ENCODE measurements at regions not wholly inside any gene's neighbourhood (a gene's known extent, or its start where the extent isn't known, plus 50 kb on each side); places are given as distances from the start of the nearest gene placed in this dataset.
"Not testable (repeated sequence)": the region's sequence is repeated elsewhere in the genome, so short reads cannot be mapped to it uniquely, and the experiment has no call there.

DNA sequence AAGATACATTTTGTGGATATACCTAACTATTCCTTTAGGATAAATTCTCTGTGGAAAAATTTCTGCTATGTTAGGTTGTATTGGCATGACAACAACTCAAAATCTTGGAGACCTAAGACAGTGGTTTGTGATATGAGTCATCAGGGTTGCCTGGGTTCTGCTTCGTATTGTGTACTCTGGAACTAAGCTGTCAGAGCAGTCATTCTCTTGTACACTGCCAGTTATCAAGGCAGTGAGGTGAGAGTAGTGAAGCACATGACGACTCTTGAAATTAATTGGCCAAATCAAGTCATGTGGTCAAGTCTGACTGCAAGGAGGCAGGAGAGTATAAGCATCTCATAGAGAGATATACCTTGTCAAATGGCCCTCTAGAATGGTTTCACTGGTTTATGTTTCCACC, 104.4 kb downstream of the FANCF start:
- 55% methylated on average over 2 of the region's 2 CpGs for WGBS
- DNase-seq (ENCODE audit: extremely low spot score): no peak

DNA sequence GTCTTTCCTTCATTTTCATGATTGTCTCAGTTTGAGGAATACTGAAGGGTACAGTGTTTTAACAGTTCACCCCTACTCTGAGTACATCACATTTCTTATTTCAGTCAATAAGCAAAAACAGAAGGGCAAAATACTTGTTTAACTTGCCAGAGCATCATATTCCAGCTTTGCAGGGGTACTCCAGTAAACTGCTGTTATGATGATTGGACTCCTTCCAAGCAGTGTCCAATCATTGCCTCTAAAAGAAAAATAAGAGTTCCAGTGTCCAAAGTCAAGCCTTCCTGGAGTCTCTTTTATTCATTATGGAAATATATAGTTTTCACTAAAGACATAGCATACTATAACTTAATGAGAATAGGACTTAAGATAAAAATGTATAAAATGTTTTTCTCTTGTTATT, 105.1 kb downstream of the FANCF start:
- Histone ChIP-seq H3K9me3 (no peaks in the 10 kb centered on the region), H3K4me3 (no peak overlapping the region), H3K27ac (replicated peaks in 1 of 4) (no peak overlapping the region), H3K36me3 (no peaks in the 10 kb centered on the region), H3K27me3 (no peaks in the 10 kb centered on the region), H3K4me1 (no peaks in the 10 kb centered on the region)
- intact Hi-C loops (cut with DNase I): no loop called here
- no peak for DNase-seq (ENCODE audit: extremely low spot score)
- TF ChIP-seq EP300 (IDR thresholded peaks at IDR 0.05) (no peak), POLR2A (IDR thresholded peaks at IDR 0.05; ENCODE audit: low read depth) (no peak)
- TF ChIP-seq, protein P1, sequence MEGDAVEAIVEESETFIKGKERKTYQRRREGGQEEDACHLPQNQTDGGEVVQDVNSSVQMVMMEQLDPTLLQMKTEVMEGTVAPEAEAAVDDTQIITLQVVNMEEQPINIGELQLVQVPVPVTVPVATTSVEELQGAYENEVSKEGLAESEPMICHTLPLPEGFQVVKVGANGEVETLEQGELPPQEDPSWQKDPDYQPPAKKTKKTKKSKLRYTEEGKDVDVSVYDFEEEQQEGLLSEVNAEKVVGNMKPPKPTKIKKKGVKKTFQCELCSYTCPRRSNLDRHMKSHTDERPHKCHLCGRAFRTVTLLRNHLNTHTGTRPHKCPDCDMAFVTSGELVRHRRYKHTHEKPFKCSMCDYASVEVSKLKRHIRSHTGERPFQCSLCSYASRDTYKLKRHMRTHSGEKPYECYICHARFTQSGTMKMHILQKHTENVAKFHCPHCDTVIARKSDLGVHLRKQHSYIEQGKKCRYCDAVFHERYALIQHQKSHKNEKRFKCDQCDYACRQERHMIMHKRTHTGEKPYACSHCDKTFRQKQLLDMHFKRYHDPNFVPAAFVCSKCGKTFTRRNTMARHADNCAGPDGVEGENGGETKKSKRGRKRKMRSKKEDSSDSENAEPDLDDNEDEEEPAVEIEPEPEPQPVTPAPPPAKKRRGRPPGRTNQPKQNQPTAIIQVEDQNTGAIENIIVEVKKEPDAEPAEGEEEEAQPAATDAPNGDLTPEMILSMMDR (IDR thresholded peaks at IDR 0.05): no peak

More for the DNA sequence above, 104.4 kb downstream of the FANCF start:
- Histone ChIP-seq H3K27me3 (no peaks in the 10 kb centered on the region), H3K4me1 (no peaks in the 10 kb centered on the region), H3K9me3 (no peaks in the 10 kb centered on the region), H3K36me3 (no peaks in the 10 kb centered on the region), H3K27ac (replicated peaks in 1 of 4) (no peak overlapping the region), H3K4me3 (no peak overlapping the region)
- intact Hi-C loops (cut with DNase I): no loop called here
- no peak for TF ChIP-seq POLR2A (IDR thresholded peaks at IDR 0.05; ENCODE audit: low read depth)
- no peak for TF ChIP-seq POLR2AphosphoS5 (IDR thresholded peaks at IDR 0.05)
- no peak for TF ChIP-seq EP300 (IDR thresholded peaks at IDR 0.05)
- TF ChIP-seq, protein P1 (IDR thresholded peaks at IDR 0.05): no peak

GRCh38 chr11:22518344-22518743, 107.3 kb downstream of the FANCF start:
- intact Hi-C loops (cut with DNase I); H3K27ac ChIP-seq (replicated peaks in 1 of 4); H3K36me3 ChIP-seq; H3K9me3 ChIP-seq; H3K4me1 ChIP-seq; DNase-seq (ENCODE audit: extremely low spot score); H3K4me3 ChIP-seq; H3K27me3 ChIP-seq: not testable (repeated sequence)
- WGBS: 84% methylated on average over 2 of the region's 2 CpGs

DNA sequence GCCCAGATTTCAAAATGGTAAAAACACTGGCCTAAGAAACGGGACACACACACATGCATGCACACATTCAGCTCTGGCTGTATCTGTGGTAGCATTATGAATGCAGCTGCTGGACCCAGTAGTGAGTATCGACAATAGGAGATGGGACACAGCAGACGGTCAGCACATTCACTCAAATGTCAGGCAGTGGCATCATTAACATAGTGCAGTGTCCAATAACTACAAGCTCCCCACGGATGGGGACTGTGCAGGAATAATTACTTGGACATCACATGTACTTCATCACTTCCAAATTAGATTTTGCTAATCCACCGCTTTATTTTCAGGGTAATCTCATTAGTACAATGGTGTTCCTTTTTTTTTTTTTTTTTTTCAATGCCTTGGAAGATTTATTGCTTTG, 109.5 kb downstream of the FANCF start:
- Histone ChIP-seq H3K4me3 (no peak overlapping the region), H3K27me3 (no peaks in the 10 kb centered on the region), H3K36me3 (no peaks in the 10 kb centered on the region), H3K4me1 (no peaks in the 10 kb centered on the region), H3K9me3 (no peaks in the 10 kb centered on the region), H3K27ac (replicated peaks in 1 of 4) (no peak overlapping the region)
- no peak for DNase-seq (ENCODE audit: extremely low spot score)
- intact Hi-C loops (cut with DNase I): no loop called here
- 78% methylated on average over 5 of the region's 5 CpGs for WGBS
- TF ChIP-seq, protein P1 (IDR thresholded peaks at IDR 0.05): no peak
- TF ChIP-seq EP300 (IDR thresholded peaks at IDR 0.05): no peak
- no peak for TF ChIP-seq POLR2AphosphoS5 (IDR thresholded peaks at IDR 0.05)
- TF ChIP-seq POLR2A (IDR thresholded peaks at IDR 0.05; ENCODE audit: low read depth): no peak

GRCh38 chr11:22512457-22512856, 113.2 kb downstream of the FANCF start:
- H3K27me3 ChIP-seq: no peaks in the 10 kb centered on the region
- H3K9me3 ChIP-seq: no peaks in the 10 kb centered on the region
- intact Hi-C loops (cut with DNase I): no loop called here
- H3K4me3 ChIP-seq: no peak overlapping the region
- H3K36me3 ChIP-seq: no peaks in the 10 kb centered on the region
- H3K4me1 ChIP-seq: peaks cover 0 to 13% (median 9%) of the 10 kb centered on the region in 4 donors
- no peak overlapping the region for H3K27ac ChIP-seq (replicated peaks in 1 of 4)
- TF ChIP-seq EP300 (IDR thresholded peaks at IDR 0.05) (no peak), POLR2AphosphoS5 (IDR thresholded peaks at IDR 0.05) (no peak), POLR2A (IDR thresholded peaks at IDR 0.05; ENCODE audit: low read depth) (no peak)
- TF ChIP-seq, protein P1 (IDR thresholded peaks at IDR 0.05): no peak
- 50% methylated on average over 1 of the region's 1 CpG for WGBS
- DNase-seq (ENCODE audit: extremely low spot score): no peak
